OCI-LY3 (cell line): ENCODE measurements at regions not wholly inside any gene's neighbourhood (a gene's known extent, or its start where the extent isn't known, plus 50 kb on each side); places are given as distances from the start of the nearest gene placed in this dataset.
A peak's percentile ranks its signal among the peaks of the same experiment; 100 is the strongest.

Source experiments
- H2AFZ ChIP-seq: fragments of 200-600, 300-600 bp; shearing (Covaris generic); 2 replicates; pipeline ENCODE4 v1.6.0; 2014; ENCODE audit warnings: antibody characterized with exemption, low read depth, low read length
- H3K27ac ChIP-seq: fragments of 200-600, 300-600 bp; sonication (generic); 2 replicates; pipeline ENCODE4 v1.5.1; 2014; ENCODE audit warnings: mild to moderate bottlenecking, low read length, moderate library complexity, mixed read lengths
- H3K27me3 ChIP-seq: fragments of 200-600, 300-600 bp; sonication (generic); 2 replicates; pipeline ENCODE4 v1.6.1; 2014; ENCODE audit warnings: low read depth, low read length, mixed read lengths
- H3K36me3 ChIP-seq: fragments of 200-600, 300-600 bp; sonication (generic); replicated peaks from 2 replicates; pipeline ENCODE3; 2014; ENCODE audit warnings: low read depth, low read length, mixed read lengths
- H3K4me1 ChIP-seq: fragments of 300-600, 200-600 bp; sonication (generic); 2 replicates; pipeline ENCODE4 v1.6.1; 2014; ENCODE audit warnings: low read length, mixed read lengths
- H3K4me2 ChIP-seq: fragments of 200-600, 300-600 bp; sonication (generic); 2 replicates; pipeline ENCODE4 v1.6.1; 2014; ENCODE audit warnings: low read length, mixed read lengths
- H3K4me3 ChIP-seq: fragments of 300-600, 200-600 bp; sonication (generic); 2 replicates; pipeline ENCODE4 v1.5.1; 2014; ENCODE audit warnings: antibody characterized with exemption, mild to moderate bottlenecking, low read length, moderate library complexity
- H3K79me2 ChIP-seq: fragments of 300-600, 200-600 bp; shearing (Covaris generic); 2 replicates; pipeline ENCODE4 v1.6.1; 2014; ENCODE audit warnings: mild to moderate bottlenecking, low read length, mixed read lengths
- H3K9ac ChIP-seq: fragments of 300-600, 200-600 bp; shearing (Covaris generic); 2 replicates; pipeline ENCODE4 v1.6.0; 2014; ENCODE audit warnings: mild to moderate bottlenecking, low read length, moderate library complexity
- H3K9me3 ChIP-seq: fragments of 200-600, 300-600 bp; shearing (Covaris generic); 2 replicates; pipeline ENCODE4 v1.6.1; 2014; ENCODE audit warnings: low read length, mixed read lengths; ENCODE audit not compliant: insufficient read depth
- H4K20me1 ChIP-seq: fragments of 200-600, 300-600 bp; sonication (generic); 2 replicates; pipeline ENCODE4 v1.6.1; 2016; ENCODE audit warnings: low read length, mixed read lengths; ENCODE audit not compliant: insufficient read depth
- EZH2phosphoT487 ChIP-seq: fragments of 200-600 bp; shearing (Covaris generic); IDR thresholded peaks from 2 replicates; pipeline ENCODE4 v1.6.1; 2018; ENCODE audit warnings: antibody characterized with exemption, mixed run types, low read depth
- TF ChIP-seq, protein P1 (sequence below): fragments of 200-600, 300-600 bp; sonication (generic); IDR thresholded peaks from 2 replicates; pipeline ENCODE4 v1.5.1; 2014; ENCODE audit warnings: antibody characterized with exemption, low read length, low read depth

DNA sequence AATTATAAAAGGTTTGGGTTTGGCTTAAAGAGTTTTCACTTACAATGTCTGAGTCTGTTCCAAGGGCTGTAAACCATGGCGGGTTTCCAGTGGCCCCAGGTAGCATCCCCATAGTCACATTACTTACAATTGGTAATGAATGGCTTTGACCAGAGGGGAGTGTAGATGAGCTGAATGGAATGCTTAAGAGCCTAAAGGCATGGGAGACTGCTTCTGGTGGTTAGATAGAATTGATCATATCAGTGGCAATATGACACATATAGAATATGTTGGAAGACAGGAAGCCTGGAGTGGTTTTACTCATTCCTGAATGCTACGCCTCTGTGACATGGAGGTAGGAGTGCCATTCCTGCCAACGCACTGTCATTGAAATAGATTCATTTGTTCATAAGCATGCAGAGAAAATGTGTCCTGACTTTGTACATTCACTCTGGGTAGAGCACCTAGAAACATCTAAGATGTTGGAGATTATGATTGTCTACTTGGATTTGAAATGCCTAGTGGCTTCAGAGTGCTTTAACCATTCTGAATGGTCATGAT is 183.3 kb downstream of the BLID start:
- Histone ChIP-seq H3K79me2 (no peaks in the 10 kb centered on the region), H3K9ac (no peak overlapping the region), H3K9me3 (no peaks in the 10 kb centered on the region), H3K27ac (no peak overlapping the region), H3K4me1 (peaks cover 32% of the 10 kb centered on the region), H3K4me2 (no peak overlapping the region), H3K36me3 (no peaks in the 10 kb centered on the region), H3K4me3 (no peak overlapping the region), H4K20me1 (no peaks in the 10 kb centered on the region), H3K27me3 (peaks cover 13% of the 10 kb centered on the region; the same call in 1 of the 2 replicates), H2AFZ (no peak overlapping the region)
- TF ChIP-seq, protein P1, sequence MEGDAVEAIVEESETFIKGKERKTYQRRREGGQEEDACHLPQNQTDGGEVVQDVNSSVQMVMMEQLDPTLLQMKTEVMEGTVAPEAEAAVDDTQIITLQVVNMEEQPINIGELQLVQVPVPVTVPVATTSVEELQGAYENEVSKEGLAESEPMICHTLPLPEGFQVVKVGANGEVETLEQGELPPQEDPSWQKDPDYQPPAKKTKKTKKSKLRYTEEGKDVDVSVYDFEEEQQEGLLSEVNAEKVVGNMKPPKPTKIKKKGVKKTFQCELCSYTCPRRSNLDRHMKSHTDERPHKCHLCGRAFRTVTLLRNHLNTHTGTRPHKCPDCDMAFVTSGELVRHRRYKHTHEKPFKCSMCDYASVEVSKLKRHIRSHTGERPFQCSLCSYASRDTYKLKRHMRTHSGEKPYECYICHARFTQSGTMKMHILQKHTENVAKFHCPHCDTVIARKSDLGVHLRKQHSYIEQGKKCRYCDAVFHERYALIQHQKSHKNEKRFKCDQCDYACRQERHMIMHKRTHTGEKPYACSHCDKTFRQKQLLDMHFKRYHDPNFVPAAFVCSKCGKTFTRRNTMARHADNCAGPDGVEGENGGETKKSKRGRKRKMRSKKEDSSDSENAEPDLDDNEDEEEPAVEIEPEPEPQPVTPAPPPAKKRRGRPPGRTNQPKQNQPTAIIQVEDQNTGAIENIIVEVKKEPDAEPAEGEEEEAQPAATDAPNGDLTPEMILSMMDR = no peak
- no peak for TF ChIP-seq EZH2phosphoT487

DNA sequence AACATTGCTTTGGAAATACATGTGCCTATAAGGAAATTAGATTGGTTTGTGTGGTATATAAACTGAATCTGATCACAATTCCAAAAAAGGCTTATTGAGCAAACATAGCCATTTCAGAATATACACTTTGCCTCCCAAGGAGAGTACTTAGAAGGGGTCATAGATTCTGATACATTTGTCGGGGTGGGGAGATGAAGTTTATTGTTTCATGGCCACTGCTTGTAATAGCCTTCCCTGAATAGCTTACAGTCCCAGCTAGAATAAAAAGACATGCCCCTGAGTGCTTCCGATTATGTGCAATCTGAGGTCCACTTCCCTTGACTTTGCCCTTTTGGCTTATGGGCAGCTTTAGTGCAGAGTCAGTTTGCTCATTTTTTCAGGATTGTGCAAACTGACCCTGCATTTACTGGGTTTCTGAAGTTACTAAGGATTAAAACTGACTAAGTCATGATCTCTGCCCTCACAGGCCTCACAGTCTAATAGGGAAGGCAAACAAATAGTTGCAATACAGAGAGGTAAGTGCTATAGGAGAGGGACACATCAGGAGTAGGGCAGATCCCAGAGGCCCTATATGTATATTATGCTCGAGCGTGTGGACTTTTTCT is 184.2 kb downstream of the BLID start:
- no peaks in the 10 kb centered on the region for H4K20me1 ChIP-seq
- H3K27ac ChIP-seq = no peak overlapping the region

GRCh38 chr11:121931121-121931520 is 184.9 kb downstream of the BLID start:
- no peaks in the 10 kb centered on the region for H3K36me3 ChIP-seq
- H3K4me1 ChIP-seq = peaks cover 32% of the 10 kb centered on the region
- peaks cover 18% of the 10 kb centered on the region; the same call in 1 of the 2 replicates for H3K27me3 ChIP-seq
- no peaks in the 10 kb centered on the region for H3K79me2 ChIP-seq
- no peak overlapping the region for H3K27ac ChIP-seq
- no peak overlapping the region for H2AFZ ChIP-seq
- H3K4me3 ChIP-seq = no peak overlapping the region
- H3K4me2 ChIP-seq = 0 out of 2 replicates have a peak overlapping the region, but pooled peaks have one; percentile 20
- no peaks in the 10 kb centered on the region for H3K9me3 ChIP-seq
- H4K20me1 ChIP-seq = no peaks in the 10 kb centered on the region
- TF ChIP-seq, protein P1 = no peak
- no peak for TF ChIP-seq EZH2phosphoT487
- H3K9ac ChIP-seq = no peak overlapping the region

More for the DNA sequence above, 184.2 kb downstream of the BLID start:
- Histone ChIP-seq H3K4me3 (no peak overlapping the region), H2AFZ (no peak overlapping the region), H3K79me2 (no peaks in the 10 kb centered on the region), H3K9ac (no peak overlapping the region), H3K36me3 (no peaks in the 10 kb centered on the region), H3K27me3 (peaks cover 18% of the 10 kb centered on the region; the same call in 1 of the 2 replicates), H3K4me1 (peaks cover 32% of the 10 kb centered on the region), H3K9me3 (no peaks in the 10 kb centered on the region), H3K4me2 (no peak overlapping the region)
- TF ChIP-seq, protein P1 = no peak
- TF ChIP-seq EZH2phosphoT487 = no peak

GRCh38 chr11:121930004-121930965 is 185.7 kb downstream of the BLID start:
- H3K27ac ChIP-seq = peak overlapping the region; percentile 40
- TF ChIP-seq EZH2phosphoT487 = no peak
- TF ChIP-seq, protein P1 = no peak
- no peaks in the 10 kb centered on the region for H3K79me2 ChIP-seq
- peak overlapping the region; percentile 64 for H3K4me3 ChIP-seq
- H3K36me3 ChIP-seq = no peaks in the 10 kb centered on the region
- no peaks in the 10 kb centered on the region for H3K9me3 ChIP-seq
- no peak overlapping the region; the same call in 1 of the 2 replicates for H3K9ac ChIP-seq
- H3K4me1 ChIP-seq = peaks cover 32% of the 10 kb centered on the region
- no peak overlapping the region for H2AFZ ChIP-seq
- peaks cover 18% of the 10 kb centered on the region; the same call in 1 of the 2 replicates for H3K27me3 ChIP-seq
- H4K20me1 ChIP-seq = no peaks in the 10 kb centered on the region
- H3K4me2 ChIP-seq = peak overlapping the region; percentile 60
